ENCODE measurements at regions not wholly inside any gene's neighbourhood (a gene's known extent, or its start where the extent isn't known, plus 50 kb on each side); places are given as distances from the start of the nearest gene placed in this dataset.

DNA sequence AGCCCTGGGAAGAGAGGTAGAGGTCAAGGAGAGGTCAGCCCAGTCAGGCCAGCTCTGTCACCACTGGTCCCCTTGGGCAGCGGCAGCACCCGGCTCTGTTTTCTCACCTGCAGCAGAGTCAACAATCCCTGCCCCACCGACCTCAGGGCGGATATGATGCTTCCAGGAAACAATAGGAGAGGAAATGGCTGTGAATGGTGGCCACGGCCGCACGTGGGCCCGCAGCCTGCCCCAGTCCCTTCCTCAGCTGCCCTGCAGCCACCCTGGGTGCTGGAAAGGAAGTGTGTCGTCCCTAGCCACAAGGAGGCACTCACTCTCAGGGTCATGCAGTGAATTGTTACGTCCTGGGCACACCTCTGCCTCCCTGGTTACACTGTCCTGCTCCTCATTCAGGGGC, 92.5 kb upstream of the ENPP6 start:
- no peak for DNase-seq (ENCODE audit: low read depth in 2 of 2)

DNA sequence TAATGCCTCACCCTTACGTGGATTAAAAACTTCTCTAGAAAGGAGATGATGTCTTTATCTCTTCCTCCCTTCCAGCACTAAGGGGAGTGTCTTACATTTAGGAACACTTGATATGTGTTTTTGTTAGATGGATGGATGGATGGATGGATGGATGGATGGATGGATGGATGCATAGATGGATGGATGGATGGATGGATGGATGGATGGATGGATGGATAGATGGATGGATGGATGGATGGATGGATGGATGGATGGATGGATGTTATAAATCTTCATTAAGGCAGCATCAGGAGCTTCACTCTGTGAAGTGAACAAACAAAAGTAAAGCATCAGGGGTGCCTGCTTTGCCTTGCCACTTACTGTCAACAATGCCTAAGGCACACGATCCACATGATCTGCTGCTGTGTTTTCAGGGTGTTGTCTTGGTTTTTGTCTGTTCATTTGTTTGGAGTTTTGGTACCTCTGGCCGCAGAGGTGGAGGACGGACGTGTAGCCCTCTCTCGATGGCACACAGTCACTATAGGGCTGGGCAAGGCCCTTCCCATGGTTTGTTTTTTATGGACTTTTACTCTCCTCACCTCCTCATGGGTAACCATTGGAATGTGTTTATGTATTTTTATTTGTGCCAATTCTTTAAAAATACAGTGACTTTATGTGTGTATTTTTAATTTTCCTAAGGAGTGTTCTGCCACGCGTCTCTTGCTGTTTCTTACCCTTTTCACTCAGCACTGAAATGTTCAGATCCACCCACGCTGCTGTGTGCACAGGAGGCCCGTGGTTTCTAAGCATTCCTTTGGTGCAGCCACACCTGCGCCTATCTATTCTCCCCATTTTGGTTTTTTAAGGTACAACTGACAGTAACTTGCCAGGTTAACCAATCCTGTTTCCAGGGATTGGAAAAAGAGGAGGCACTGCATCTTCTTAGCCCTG, 91.8 kb upstream of the ENPP6 start:
- DNase-seq (ENCODE audit: low read depth in 2 of 2) = no peak

DNA sequence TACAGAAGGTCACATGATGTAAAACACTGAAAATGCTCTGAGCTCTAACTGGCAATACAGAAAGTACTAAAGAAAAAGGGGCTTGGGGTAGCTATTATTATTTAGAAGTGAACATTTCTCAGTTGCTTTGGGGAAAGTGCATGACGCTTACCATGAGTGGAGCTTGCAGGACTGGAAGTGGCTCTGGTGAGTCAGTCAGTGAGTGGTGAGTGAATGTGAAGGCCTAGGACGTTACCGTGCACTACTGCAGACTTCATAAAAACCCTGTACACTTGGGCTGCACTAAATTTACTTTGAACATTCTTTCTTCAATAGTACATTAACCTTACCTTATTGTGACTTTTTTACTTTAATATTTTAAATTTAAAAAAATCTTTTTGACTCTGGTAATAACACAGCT, 89.3 kb upstream of the ENPP6 start:
- no peak for DNase-seq (ENCODE audit: low read depth in 2 of 2)

- DNase-seq (ENCODE audit: low read depth in 2 of 2) = no peak
Observed at GRCh38 chr4:184306470-184306869, 88.8 kb upstream of the ENPP6 start.

DNA sequence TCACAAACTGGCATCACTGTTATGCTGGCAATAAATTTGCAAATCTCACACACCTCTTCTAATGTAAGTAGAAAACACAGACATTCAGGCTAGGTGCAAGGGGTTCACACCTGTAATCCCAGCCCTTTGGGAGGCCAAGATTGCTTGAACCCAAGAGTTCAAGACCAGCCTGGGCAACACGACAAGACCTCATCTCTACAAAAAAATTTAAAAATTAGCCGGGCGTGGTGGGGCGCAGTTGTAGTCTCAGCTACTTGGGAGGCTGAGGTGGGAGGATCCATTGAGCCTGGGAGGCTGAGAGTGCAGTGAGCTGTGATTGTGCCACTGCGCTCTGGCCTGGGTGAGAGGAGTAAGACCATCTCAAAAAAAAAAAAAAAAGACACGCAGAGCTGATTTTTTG, 83.1 kb upstream of the ENPP6 start:
- DNase-seq (ENCODE audit: low read depth in 2 of 2) = no peak

GRCh38 chr4:184298254-184298653, 80.6 kb upstream of the ENPP6 start:
- no peak for DNase-seq (ENCODE audit: low read depth in 2 of 2)

DNA sequence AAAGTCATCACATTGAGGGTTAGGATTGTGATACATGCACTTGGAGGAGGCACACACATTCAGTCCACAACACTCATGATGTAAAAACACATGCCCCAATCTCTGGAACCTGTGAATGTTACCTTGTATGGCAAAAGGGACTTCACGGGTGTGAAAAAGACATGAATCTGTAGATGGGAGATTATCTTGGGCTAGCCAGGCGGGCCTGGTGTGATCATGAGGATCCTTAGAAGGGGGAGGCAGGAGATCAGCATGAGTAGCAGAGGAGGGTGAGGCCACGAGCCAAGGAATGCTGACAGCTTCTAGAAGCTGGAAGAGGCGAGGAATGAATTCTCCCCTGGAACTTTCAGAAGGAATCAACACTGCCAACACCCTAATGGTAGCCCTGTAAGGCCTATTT, 77.5 kb upstream of the ENPP6 start:
- no peak for DNase-seq (ENCODE audit: low read depth in 2 of 2)

GRCh38 chr4:184294606-184295133, 77.0 kb upstream of the ENPP6 start:
- no peak for DNase-seq (ENCODE audit: low read depth in 2 of 2)

GRCh38 chr4:184293552-184293951, 75.9 kb upstream of the ENPP6 start:
- DNase-seq (ENCODE audit: low read depth in 2 of 2) = no peak

DNA sequence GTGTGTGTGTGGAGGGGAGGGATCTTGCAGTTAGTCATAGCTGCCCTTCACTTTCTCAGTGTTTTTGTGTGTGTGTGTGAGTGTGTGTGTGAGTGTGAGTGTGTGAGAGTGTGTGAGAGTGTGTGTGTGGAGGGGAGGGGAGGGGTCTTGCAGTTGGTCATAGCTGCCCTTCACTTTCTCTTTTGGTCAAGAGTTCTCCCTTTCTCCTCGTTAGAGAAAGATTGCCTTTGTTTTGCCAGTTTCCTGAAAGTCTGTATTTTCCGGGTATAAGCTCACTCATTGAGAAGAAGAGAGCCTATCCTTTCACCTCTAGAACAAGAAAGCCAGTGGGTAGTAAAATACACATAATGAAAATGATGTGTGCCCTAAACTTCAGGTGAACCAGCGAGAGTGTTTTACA, 75.2 kb upstream of the ENPP6 start:
- no peak for DNase-seq (ENCODE audit: low read depth in 2 of 2)

GRCh38 chr4:184292465-184292867, 74.8 kb upstream of the ENPP6 start:
- DNase-seq (ENCODE audit: low read depth in 2 of 2) = no peak

- DNase-seq (ENCODE audit: low read depth in 2 of 2) = no peak
Observed at GRCh38 chr4:184289179-184289535, 71.5 kb upstream of the ENPP6 start.

DNA sequence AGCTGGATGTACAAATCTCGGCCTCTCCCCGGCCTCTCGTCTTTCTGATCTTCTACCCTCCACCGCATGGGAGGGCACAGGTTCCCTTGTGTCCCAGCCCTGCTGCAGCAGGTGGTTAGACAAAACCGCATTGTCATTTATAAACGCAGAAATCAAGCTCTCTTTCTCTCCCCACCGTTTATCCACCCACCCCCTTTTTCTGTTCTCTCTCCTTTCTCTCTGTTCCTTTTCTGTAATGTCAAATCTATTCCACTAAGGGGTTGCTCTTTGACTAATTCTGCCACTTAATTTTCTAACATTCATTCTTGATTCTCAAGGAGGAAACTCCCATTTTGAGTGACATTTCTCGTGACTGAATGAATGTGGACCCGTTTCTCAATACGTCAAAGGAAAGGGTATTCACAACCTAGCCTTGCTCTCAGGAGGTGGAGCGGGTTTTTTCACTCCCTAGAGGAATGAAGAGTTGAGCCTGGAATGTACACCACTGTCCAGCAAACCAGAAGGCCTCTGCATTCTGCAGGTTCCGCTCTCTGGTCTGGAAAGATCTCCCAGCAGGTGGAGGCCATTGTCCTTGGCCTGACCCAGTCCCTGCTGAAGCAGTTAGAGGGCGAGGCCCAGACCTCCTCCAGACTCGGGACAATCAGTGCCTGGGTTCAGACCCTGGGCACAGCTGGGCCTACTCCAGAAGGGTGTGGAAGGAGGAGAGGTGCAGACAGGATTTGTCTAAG, 70.9 kb upstream of the ENPP6 start:
- DNase-seq (ENCODE audit: low read depth in 2 of 2) = no peak

DNA sequence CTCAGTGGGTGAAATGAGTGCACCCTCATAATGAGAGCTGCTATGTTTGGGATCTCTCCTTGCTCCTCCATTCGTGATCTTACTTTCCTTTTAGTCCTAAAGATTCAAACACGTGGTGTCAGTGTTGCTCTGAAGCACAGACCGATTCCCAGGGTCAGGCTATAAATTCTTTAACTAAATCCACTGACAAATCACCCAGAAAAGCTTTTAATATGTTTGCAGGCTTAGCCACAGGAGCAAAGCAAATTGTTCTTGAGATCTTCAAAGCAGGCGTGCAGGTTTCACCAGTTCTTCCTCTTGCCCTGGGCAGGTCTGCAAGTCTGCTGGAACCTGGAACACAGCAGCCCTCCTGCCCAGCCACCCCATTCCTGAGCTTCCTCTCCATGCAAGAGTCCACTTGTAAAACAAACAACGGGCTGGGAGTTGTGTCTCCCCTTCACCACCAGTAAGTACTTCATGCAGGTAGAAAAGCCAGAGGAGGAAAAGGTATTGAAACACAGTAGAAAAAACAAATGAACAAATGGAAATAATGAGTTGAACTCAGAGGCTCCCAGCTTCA, 70.1 kb upstream of the ENPP6 start:
- DNase-seq (ENCODE audit: low read depth in 2 of 2) = no peak

DNA sequence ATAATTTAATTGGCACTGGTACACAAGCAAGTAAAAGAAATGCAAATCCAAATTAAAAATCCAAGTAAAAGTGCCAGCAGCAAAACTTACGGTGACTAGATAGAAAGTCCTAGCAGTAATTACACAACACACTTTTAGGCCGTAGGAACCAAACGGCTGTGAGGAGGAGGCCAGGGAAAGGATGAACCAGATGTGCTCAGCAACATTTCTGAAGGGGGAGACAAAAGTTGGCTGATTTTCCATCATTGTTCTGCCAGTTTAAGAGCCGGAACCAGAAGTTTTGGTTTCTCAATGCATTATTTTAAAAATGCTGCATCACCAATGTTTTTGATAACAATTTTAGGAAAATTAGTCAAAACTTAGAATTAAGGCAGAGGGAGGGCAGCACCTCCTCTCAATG, 68.7 kb upstream of the ENPP6 start:
- no peak for DNase-seq (ENCODE audit: low read depth in 2 of 2)

DNA sequence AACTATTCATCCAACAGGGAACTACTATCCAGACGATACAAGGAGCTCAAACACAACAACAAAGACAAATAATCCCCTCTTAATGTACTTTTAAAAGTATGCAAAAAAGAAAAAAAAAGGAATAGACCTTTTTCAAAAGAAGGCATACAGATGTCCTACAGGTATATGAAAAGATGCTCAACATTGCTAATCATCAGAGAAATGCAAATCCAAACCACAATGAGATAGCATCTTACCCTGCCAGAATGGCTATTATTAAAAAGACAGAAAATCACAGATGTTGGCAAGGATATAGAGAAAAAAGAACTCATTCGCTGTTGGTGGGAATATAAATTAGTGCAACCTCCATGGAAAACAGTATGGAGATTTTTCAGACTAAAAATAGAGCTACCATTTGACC, 67.1 kb upstream of the ENPP6 start:
- no peak for DNase-seq (ENCODE audit: low read depth in 2 of 2)

GRCh38 chr4:184284336-184284690, 66.6 kb upstream of the ENPP6 start:
- no peak for DNase-seq (ENCODE audit: low read depth in 2 of 2)

DNA sequence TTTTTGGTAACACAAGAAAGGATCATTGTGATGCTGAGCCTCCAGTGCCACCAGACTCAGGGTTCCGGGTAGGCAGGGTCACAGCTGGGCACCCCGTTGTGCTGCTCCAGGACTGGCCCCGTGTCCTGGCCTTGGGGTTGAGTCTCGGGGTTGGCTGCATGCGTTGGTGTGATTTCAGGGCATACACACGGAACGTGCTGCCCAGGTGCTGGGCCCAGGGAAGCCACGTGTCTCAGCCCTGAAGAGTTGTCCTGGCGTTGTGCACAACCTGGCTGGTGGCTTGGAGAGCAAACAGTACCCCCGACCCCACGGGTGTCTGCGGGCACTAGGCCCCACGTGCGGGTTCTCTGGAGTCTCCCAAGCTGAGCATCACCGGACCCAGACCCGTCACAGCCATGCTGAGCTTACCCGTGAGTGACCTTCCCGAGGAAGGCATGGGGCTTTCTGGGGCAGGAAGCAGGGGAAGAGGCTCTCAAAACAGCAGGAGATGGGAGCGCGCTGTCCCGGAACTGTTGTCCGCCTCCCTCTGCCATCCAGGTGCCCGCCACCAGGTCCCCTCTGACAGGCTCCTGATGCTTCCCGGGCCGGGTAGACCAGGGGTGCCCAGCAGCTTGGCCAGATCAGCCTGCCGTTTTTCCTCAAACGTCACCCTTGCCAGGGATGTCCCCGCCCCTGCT, 66.1 kb upstream of the ENPP6 start:
- DNase-seq (ENCODE audit: low read depth in 2 of 2) = no peak

GRCh38 chr4:184282895-184283654, 65.4 kb upstream of the ENPP6 start:
- no peak for DNase-seq (ENCODE audit: low read depth in 2 of 2)

DNA sequence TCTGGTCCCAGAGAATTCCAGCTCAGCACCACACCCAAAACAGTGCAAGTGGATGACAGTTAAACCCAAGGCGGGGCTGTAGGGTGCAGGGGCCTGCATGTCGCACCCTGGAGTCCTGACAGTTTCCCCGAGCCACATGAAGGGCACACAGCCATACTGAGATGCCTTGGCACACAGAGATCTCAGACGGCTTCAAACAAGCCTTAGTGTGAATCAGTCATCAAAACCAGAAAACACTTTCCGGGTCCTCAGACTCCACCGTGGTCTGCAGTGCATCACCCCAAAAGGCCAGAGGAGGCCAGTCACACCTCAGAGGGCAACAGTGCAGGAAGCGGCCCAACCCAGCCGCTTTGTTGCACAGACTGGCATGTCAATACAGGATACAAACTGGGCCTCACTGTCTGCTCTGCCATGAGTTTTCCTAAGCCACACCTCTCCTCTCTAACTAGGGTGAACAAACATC, 64.6 kb upstream of the ENPP6 start:
- peak in 1 of 2 donors; percentile 11 for DNase-seq (ENCODE audit: low read depth in 2 of 2)

Measured in stimulated activated CD4-positive, alpha-beta T cell treated with anti-CD3 and anti-CD28 coated beads, Interleukin-1b, Interleukin-23, amount 100 ng/mL, for 1 hour (primary cell).